ENCODE measurements at regions not wholly inside any gene's neighbourhood (a gene's known extent, or its start where the extent isn't known, plus 50 kb on each side); places are given as distances from the start of the nearest gene placed in this dataset.

GRCh38 chr6:49001856-49002541, 461.1 kb downstream of the MMUT start:
- no peak for DNase-seq (ENCODE audit: low read depth)
- no peak for TF ChIP-seq CTCF (IDR thresholded peaks at IDR 0.05; ENCODE audit: low read depth, low read length)
- no peak for TF ChIP-seq POLR2A (IDR thresholded peaks at IDR 0.05; ENCODE audit: extremely low read depth, insufficient read length)
- no peak for TF ChIP-seq MYC (IDR thresholded peaks at IDR 0.05; ENCODE audit: low read depth, low read length)
- no peak for TF ChIP-seq MAX (IDR thresholded peaks at IDR 0.05; ENCODE audit: low read depth, low read length)
- no peak overlapping the region for H3K4me3 ChIP-seq (ENCODE audit: low read depth, low read length)

DNA sequence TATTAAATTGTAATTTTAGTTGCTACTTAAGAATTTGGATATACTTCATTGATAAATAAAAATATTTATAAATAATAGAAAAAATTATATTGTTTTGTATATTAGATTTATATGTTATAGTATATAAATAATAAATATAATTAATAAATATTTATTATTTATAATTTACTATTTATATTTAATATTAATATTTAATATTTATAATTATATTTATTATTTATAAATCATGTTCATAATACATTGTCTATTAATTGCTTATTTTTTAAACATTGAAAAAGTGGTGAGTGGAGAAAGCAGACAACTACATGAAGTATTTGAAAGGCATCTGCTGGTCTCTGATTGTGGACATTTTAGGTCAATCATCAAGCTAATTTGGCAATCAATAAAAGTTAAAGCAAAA, 464.5 kb downstream of the MMUT start:
- no peak for TF ChIP-seq MAX (IDR thresholded peaks at IDR 0.05; ENCODE audit: low read depth, low read length)
- no peak for TF ChIP-seq POLR2A (IDR thresholded peaks at IDR 0.05; ENCODE audit: extremely low read depth, insufficient read length)
- TF ChIP-seq CTCF (IDR thresholded peaks at IDR 0.05; ENCODE audit: low read depth, low read length), result no peak
- no peak for TF ChIP-seq MYC (IDR thresholded peaks at IDR 0.05; ENCODE audit: low read depth, low read length)
- H3K4me3 ChIP-seq (ENCODE audit: low read depth, low read length), result no peak overlapping the region
- no peak for DNase-seq (ENCODE audit: low read depth)

DNA sequence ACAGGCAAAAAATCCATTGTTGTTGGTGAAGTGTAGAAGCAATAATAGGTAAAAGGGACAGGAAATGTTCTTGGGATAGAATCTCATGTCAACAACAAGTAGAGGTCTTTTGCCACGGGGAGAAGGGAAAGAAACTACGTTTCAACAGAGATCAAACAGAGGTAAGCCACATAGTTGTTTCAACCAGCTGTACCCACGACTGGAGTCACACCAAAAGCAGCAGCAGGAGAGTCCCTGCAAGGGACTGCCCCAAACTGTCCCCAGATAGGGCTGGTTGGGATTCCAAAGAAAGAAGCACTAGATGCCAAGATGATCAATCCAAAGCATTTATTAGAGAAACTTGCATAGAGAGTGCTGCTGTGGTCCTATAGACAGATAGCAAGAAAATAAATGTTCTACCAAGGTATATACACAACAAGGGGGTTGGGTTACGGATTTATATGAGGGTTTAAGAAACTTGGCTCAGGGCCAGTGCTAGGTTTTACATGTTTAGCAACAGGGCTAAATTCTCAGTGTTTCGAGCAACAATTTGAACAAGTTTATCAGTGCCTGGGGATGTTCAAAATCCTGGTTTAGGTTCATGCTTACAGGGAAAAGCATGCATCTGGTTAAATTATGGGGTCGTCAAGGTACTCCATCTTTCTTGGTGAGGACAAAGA, 466.5 kb downstream of the MMUT start:
- TF ChIP-seq POLR2A (IDR thresholded peaks at IDR 0.05; ENCODE audit: extremely low read depth, insufficient read length) (no peak), MYC (IDR thresholded peaks at IDR 0.05; ENCODE audit: low read depth, low read length) (no peak), CTCF (IDR thresholded peaks at IDR 0.05; ENCODE audit: low read depth, low read length) (no peak)
- DNase-seq (ENCODE audit: low read depth), result no peak

GRCh38 chr6:48994811-48995210, 468.2 kb downstream of the MMUT start:
- DNase-seq (ENCODE audit: low read depth), result peak; percentile 7
- H3K4me3 ChIP-seq (ENCODE audit: low read depth, low read length), result no peak overlapping the region
- TF ChIP-seq POLR2A (IDR thresholded peaks at IDR 0.05; ENCODE audit: extremely low read depth, insufficient read length), result no peak
- TF ChIP-seq MAX (IDR thresholded peaks at IDR 0.05; ENCODE audit: low read depth, low read length), result no peak
- no peak for TF ChIP-seq CTCF (IDR thresholded peaks at IDR 0.05; ENCODE audit: low read depth, low read length)
- no peak for TF ChIP-seq MYC (IDR thresholded peaks at IDR 0.05; ENCODE audit: low read depth, low read length)

More for the DNA sequence above, 466.5 kb downstream of the MMUT start:
- no peak overlapping the region for H3K4me3 ChIP-seq (ENCODE audit: low read depth, low read length)

DNA sequence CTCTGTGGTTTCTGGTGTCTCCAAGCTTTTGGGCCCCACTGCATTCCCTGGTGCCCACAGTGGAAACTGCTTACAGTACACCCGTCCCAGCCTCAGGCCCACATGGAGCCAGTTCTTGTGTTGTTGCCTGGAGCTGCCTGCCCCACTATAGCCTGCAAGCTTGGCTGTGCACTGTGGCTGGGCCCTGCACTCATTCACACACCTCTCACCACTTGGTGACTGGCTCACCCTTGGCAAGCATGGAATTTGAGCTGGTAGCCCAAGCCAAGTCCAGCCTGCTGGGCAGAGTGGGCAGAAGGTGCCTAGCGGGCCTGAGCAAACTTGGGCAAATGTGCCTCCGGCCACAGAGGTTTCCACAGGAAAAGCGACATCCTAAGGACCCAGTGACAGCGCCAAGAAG, 472.3 kb downstream of the MMUT start:
- TF ChIP-seq POLR2A (IDR thresholded peaks at IDR 0.05; ENCODE audit: extremely low read depth, insufficient read length), result no peak
- no peak for TF ChIP-seq CTCF (IDR thresholded peaks at IDR 0.05; ENCODE audit: low read depth, low read length)
- TF ChIP-seq MAX (IDR thresholded peaks at IDR 0.05; ENCODE audit: low read depth, low read length), result no peak
- TF ChIP-seq MYC (IDR thresholded peaks at IDR 0.05; ENCODE audit: low read depth, low read length), result no peak
- DNase-seq (ENCODE audit: low read depth), result no peak
- H3K4me3 ChIP-seq (ENCODE audit: low read depth, low read length), result no peak overlapping the region

All from NB4 (cell line).